ENCODE measurements at regions not wholly inside any gene's neighbourhood (a gene's known extent, or its start where the extent isn't known, plus 50 kb on each side); places are given as distances from the start of the nearest gene placed in this dataset.

DNA sequence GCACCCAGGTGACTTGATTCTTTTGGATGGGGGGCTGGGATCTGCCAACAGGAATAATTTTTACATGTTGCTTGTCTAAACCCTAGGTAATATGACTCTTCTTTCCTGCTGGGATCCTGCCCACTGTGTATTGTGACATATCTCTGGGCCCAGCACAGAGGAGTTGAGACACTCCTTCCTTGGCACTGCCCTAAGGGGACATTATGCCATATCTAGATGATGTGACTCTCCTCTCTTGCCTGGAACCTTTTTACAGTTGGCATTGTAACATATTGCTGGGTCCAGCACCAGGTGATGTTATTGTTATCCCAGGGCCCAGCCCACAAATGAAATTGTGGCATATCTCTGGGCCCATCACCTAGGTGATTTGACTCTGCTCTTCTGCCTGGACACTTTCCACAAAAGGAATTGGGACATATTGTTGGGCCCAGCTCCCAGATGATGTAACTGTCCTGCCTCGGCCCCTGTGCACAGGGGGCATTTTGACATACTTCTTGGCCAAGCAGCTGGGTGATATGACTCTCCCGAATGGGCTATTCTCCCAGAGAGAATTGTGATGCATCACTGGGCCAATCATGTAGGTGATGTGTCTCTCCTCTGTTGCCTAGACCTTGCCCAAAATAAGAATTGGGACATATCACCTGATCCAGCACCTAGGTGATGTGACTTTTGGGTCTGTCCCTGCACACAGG lies 1837.7 kb downstream of the TP53TG3F start:
- peaks cover 5 to 11% of the 10 kb centered on the region in 2 donors for H3K9me3 Mint-ChIP-seq
- no peaks in the 10 kb centered on the region for H3K4me1 Mint-ChIP-seq (ENCODE audit: low read depth)
- DNase-seq, result no peak
- H3K4me3 Mint-ChIP-seq, result no peak overlapping the region
- no peak overlapping the region for H3K27ac Mint-ChIP-seq
- H3K27me3 Mint-ChIP-seq (ENCODE audit: low read depth), result no peaks in the 10 kb centered on the region
- no peaks in the 10 kb centered on the region for H3K36me3 Mint-ChIP-seq (ENCODE audit: insufficient read depth in 2 of 2)
- ATAC-seq (replicated peaks in 1 of 2), result no peak

DNA sequence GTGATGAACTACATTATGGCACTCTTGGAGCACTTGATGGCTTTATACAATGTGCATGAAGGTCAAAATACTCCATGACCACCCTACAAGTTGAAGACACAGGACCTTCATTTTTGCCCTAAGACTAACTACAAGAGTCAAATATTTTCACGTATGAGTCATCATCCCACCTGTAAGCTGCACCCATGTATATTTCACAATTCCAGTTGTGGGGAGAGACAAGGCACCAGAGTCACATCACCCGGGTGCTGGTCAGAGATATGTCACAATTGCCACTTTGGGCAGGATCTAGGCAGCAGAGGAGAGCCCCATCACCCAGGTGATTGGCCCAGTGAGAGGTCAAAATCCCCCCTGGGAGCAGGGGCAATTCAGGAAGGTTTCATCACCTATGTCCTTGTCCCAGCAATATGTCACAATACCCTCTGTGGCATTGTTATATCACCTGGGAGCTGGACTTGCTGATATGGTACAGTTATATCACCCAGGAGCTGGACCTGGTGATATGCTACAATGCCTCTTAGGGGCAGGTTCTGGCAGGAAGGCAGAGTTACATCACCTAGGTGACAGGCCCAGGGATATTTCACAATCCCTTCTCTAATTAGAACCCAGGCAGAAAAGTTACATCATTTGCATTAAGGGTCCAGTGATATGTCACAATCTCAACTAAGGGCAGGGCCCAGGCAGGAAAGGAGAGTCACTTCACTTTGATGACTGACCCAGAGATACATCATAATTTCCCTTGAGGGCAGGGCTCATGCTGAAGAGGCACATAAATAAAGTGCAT lies 1839.2 kb downstream of the TP53TG3F start:
- no peaks in the 10 kb centered on the region for H3K4me1 Mint-ChIP-seq (ENCODE audit: low read depth)
- H3K27me3 Mint-ChIP-seq (ENCODE audit: low read depth), result no peaks in the 10 kb centered on the region
- H3K36me3 Mint-ChIP-seq (ENCODE audit: insufficient read depth in 2 of 2), result no peaks in the 10 kb centered on the region
- no peak overlapping the region for H3K4me3 Mint-ChIP-seq
- no peak overlapping the region for H3K27ac Mint-ChIP-seq
- ATAC-seq (replicated peaks in 1 of 2), result no peak
- DNase-seq, result no peak
- H3K9me3 Mint-ChIP-seq, result peaks cover 5 to 10% of the 10 kb centered on the region in 2 donors

DNA sequence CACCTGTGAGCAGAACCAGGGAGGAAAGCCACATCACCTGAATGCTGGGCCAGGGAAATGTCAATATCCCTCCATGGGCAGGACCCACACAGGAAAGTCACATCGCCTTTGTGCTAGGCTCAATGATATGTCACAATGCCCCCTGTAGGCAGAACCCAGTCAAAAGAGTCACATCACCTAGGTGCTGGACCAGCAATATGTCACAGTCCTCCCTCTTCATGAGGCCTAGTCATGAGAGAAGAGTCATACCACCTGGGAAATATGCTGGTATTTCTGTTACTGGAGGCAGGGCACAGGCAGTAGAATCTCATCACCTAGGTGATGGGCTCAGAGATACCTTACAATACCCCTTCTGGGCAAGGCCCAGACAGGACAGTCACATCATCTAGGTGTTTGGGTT lies 1843.4 kb downstream of the TP53TG3F start:
- Mint-ChIP-seq H3K9me3 (peaks cover 8 to 13% of the 10 kb centered on the region in 2 donors), H3K4me3 (no peak overlapping the region), H3K36me3 (ENCODE audit: insufficient read depth in 2 of 2) (no peaks in the 10 kb centered on the region), H3K27ac (no peak overlapping the region), H3K27me3 (ENCODE audit: low read depth) (no peaks in the 10 kb centered on the region), H3K4me1 (ENCODE audit: low read depth) (no peaks in the 10 kb centered on the region)
- ATAC-seq (replicated peaks in 1 of 2) (no peak), DNase-seq (no peak)

DNA sequence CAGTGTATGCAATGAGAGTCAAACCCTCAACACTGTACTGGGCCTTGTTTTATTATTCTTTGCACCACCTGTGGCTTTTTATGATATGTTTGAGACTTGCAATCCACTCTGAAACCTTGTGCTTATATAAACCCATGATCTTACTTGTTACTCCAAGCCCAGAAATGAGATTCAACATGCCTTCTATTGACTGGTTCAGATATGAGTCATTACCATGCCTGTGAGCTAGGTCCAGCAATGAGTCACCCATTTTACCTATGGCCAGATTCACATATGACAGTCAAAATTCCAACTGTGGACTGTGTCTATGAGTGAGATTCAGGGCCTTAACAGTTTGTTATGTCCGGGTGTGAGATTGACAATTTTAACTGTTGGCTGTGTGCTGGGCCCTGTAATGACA lies 1846.1 kb downstream of the TP53TG3F start:
- no peaks in the 10 kb centered on the region for H3K27me3 Mint-ChIP-seq (ENCODE audit: low read depth)
- no peak for DNase-seq
- H3K27ac Mint-ChIP-seq, result no peak overlapping the region
- no peaks in the 10 kb centered on the region for H3K4me1 Mint-ChIP-seq (ENCODE audit: low read depth)
- peaks cover 1 to 2% of the 10 kb centered on the region in 2 donors for H3K36me3 Mint-ChIP-seq (ENCODE audit: insufficient read depth in 2 of 2)
- no peak for ATAC-seq (replicated peaks in 1 of 2)
- H3K4me3 Mint-ChIP-seq, result no peak overlapping the region
- H3K9me3 Mint-ChIP-seq, result peaks cover 10 to 16% of the 10 kb centered on the region in 2 donors

DNA sequence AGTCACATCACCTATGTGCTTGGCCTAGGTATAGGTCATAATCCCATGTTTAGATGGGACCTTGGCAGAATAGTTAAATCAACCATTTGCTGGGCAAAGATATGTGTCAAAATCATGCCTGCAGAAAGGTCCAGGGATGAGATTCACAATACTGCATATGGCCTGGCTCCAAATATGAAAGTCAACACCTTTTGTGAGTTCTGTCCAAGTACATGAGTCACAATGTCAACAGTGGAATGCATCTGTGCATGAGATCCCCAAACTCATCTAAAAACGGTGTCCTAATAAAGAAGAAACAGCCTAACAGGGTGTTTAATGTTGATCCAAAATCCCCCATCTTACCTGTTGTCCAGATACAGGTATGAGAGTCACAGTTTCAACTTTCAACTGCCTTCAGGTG lies 1847.5 kb downstream of the TP53TG3F start:
- no peak for ATAC-seq (replicated peaks in 1 of 2)
- peaks cover 8 to 16% of the 10 kb centered on the region in 2 donors for H3K9me3 Mint-ChIP-seq

DNA sequence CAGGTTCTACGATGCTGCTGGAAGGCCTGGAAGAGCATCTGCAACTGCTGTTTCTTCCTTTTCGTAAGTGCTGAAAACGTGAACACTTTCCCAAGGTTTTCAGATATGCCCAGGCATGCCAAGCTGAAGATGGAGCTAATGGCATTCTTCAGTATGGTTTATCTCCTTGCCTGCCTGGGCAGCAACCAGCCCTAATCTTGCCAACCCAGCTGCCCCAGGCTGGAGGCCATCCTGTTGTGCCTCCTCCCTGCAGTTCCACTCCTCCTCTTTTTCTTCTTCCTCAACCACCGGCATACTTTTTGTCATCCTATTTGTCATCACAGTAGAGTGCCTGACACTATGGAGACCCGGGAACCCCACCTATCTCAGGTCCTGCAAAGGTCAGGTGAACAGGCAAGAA lies 1849.3 kb downstream of the TP53TG3F start:
- H3K9me3 Mint-ChIP-seq, result peaks cover 8 to 16% of the 10 kb centered on the region in 2 donors
- DNase-seq, result no peak
- H3K4me3 Mint-ChIP-seq, result no peak overlapping the region
- ATAC-seq (replicated peaks in 1 of 2), result no peak
- H3K36me3 Mint-ChIP-seq (ENCODE audit: insufficient read depth in 2 of 2), result peaks cover 1 to 2% of the 10 kb centered on the region in 2 donors
- H3K27me3 Mint-ChIP-seq (ENCODE audit: low read depth), result no peaks in the 10 kb centered on the region
- H3K27ac Mint-ChIP-seq, result no peak overlapping the region
- no peaks in the 10 kb centered on the region for H3K4me1 Mint-ChIP-seq (ENCODE audit: low read depth)

More for the DNA sequence above, 1847.5 kb downstream of the TP53TG3F start:
- H3K4me1 Mint-ChIP-seq (ENCODE audit: low read depth), result no peaks in the 10 kb centered on the region
- H3K36me3 Mint-ChIP-seq (ENCODE audit: insufficient read depth in 2 of 2), result peaks cover 1 to 2% of the 10 kb centered on the region in 2 donors
- no peaks in the 10 kb centered on the region for H3K27me3 Mint-ChIP-seq (ENCODE audit: low read depth)
- no peak overlapping the region for H3K4me3 Mint-ChIP-seq
- no peak for DNase-seq
- no peak overlapping the region for H3K27ac Mint-ChIP-seq

- Mint-ChIP-seq H3K27ac (no peak overlapping the region), H3K4me1 (ENCODE audit: low read depth) (no peaks in the 10 kb centered on the region), H3K4me3 (no peak overlapping the region), H3K36me3 (ENCODE audit: insufficient read depth in 2 of 2) (peaks cover 2 to 6% of the 10 kb centered on the region in 2 donors), H3K27me3 (ENCODE audit: low read depth) (no peaks in the 10 kb centered on the region), H3K9me3 (peaks cover 13 to 20% of the 10 kb centered on the region in 2 donors)
- ATAC-seq (replicated peaks in 1 of 2) (no peak), DNase-seq (no peak)
These were observed 1851.6 kb downstream of the TP53TG3F start for GRCh38 chr16:35310999-35311398.

- ATAC-seq (replicated peaks in 1 of 2) (no peak), DNase-seq (no peak)
- Mint-ChIP-seq H3K27ac (no peak overlapping the region), H3K27me3 (ENCODE audit: low read depth) (no peaks in the 10 kb centered on the region), H3K4me1 (ENCODE audit: low read depth) (no peaks in the 10 kb centered on the region), H3K36me3 (ENCODE audit: insufficient read depth in 2 of 2) (peaks cover 2 to 6% of the 10 kb centered on the region in 2 donors), H3K4me3 (no peak overlapping the region), H3K9me3 (peaks cover 10 to 17% of the 10 kb centered on the region in 2 donors)
These were observed 1852.1 kb downstream of the TP53TG3F start for GRCh38 chr16:35311475-35311874.

- H3K4me3 Mint-ChIP-seq, result no peak overlapping the region
- peaks cover 9 to 12% of the 10 kb centered on the region in 2 donors for H3K9me3 Mint-ChIP-seq
- H3K36me3 Mint-ChIP-seq (ENCODE audit: insufficient read depth in 2 of 2), result peaks cover 0 to 5% of the 10 kb centered on the region in 2 donors
- no peak for DNase-seq
- no peaks in the 10 kb centered on the region for H3K4me1 Mint-ChIP-seq (ENCODE audit: low read depth)
- no peaks in the 10 kb centered on the region for H3K27me3 Mint-ChIP-seq (ENCODE audit: low read depth)
- H3K27ac Mint-ChIP-seq, result no peak overlapping the region
- no peak for ATAC-seq (replicated peaks in 1 of 2)
These were observed 1854.9 kb downstream of the TP53TG3F start for GRCh38 chr16:35314298-35314697.

- Mint-ChIP-seq H3K27ac (no peak overlapping the region), H3K4me1 (ENCODE audit: low read depth) (no peaks in the 10 kb centered on the region), H3K9me3 (peaks cover 6 to 14% of the 10 kb centered on the region in 2 donors), H3K27me3 (ENCODE audit: low read depth) (no peaks in the 10 kb centered on the region), H3K36me3 (ENCODE audit: insufficient read depth in 2 of 2) (peaks cover 0 to 5% of the 10 kb centered on the region in 2 donors), H3K4me3 (no peak overlapping the region)
- no peak for DNase-seq
- no peak for ATAC-seq (replicated peaks in 1 of 2)
These were observed 1860.3 kb downstream of the TP53TG3F start for GRCh38 chr16:35319536-35320192.

GRCh38 chr16:35325936-35326335 lies 1866.5 kb downstream of the TP53TG3F start:
- Mint-ChIP-seq H3K27me3 (ENCODE audit: low read depth) (no peaks in the 10 kb centered on the region), H3K4me3 (no peak overlapping the region), H3K27ac (no peak overlapping the region), H3K36me3 (ENCODE audit: insufficient read depth in 2 of 2) (peaks cover 4% of the 10 kb centered on the region in 2 donors), H3K9me3 (peaks cover 6 to 14% of the 10 kb centered on the region in 2 donors), H3K4me1 (ENCODE audit: low read depth) (no peaks in the 10 kb centered on the region)
- DNase-seq (no peak), ATAC-seq (replicated peaks in 1 of 2) (no peak)

- DNase-seq, result no peak
- Mint-ChIP-seq H3K4me3 (no peak overlapping the region), H3K36me3 (ENCODE audit: insufficient read depth in 2 of 2) (peaks cover 0 to 3% of the 10 kb centered on the region in 2 donors), H3K4me1 (ENCODE audit: low read depth) (no peaks in the 10 kb centered on the region), H3K9me3 (peaks cover 8 to 11% of the 10 kb centered on the region in 2 donors), H3K27ac (no peak overlapping the region), H3K27me3 (ENCODE audit: low read depth) (no peaks in the 10 kb centered on the region)
- no peak for ATAC-seq (replicated peaks in 1 of 2)
These were observed 1879.9 kb downstream of the TP53TG3F start for GRCh38 chr16:35339337-35339736.

DNA sequence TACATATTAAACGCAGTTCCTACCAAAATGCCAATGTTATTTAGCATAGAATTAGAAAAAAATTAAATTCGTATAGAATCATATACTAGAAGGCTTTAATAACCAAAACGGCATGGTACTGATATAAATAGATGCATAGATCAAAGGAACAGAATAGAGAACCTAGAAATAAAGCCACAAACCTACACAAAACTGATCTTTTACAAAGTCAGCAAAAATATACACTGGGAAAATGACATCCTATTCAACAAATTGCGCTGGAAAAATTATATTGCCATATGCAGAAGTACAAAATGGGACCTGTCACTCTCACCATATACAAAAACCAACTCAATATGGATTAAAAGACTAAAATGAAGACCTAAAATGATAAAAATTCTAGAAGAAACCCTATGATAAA lies 1882.6 kb downstream of the TP53TG3F start:
- H3K36me3 Mint-ChIP-seq (ENCODE audit: insufficient read depth in 2 of 2), result peaks cover 3 to 7% of the 10 kb centered on the region in 2 donors
- no peaks in the 10 kb centered on the region for H3K4me1 Mint-ChIP-seq (ENCODE audit: low read depth)
- H3K4me3 Mint-ChIP-seq, result no peak overlapping the region
- no peaks in the 10 kb centered on the region for H3K27me3 Mint-ChIP-seq (ENCODE audit: low read depth)
- no peak for ATAC-seq (replicated peaks in 1 of 2)
- no peak for DNase-seq
- no peak overlapping the region for H3K27ac Mint-ChIP-seq
- peaks cover 7 to 10% of the 10 kb centered on the region in 2 donors for H3K9me3 Mint-ChIP-seq
